ENCODE measurements at regions not wholly inside any gene's neighbourhood (a gene's known extent, or its start where the extent isn't known, plus 50 kb on each side); places are given as distances from the start of the nearest gene placed in this dataset.
A peak's percentile ranks its signal among the peaks of the same experiment; 100 is the strongest.

DNA sequence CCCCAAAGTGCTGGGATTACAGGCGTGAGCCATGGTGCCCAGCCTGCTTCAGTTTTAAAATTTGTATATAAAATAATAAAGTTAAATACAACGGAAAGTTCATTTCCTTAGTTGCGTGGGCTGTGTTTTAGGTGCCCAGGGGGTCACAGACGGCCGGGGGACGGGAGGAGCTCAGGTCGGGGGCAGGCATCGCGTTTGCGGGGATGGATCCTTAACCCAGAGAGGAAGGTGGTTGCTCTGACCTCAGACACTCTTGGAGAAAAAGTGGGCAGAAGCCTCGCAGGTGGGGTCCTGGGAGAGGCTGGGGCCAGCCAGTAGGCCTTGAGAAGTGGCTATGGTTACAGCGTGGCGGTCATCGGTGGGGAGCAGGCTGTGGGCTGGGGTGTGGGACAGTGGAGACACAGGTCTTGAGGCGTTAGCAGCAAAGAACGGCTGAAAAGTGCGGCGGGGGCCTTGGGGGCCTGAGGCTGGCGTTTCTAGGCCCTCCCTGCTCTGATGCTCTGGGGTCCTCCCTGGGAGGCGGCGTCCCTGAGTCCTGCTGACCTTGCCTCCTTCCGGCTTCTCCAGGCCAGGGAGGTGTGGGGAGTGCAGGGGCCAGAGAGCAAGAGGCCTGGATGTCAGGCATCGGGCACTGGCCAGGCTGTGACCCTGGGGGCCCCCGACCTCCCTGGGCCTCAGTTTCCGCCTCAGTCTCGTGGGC lies 54.4 kb downstream of the UNCX start:
- H3K36me3 ChIP-seq = no peaks in the 10 kb centered on the region
- H3K9ac ChIP-seq = no peak overlapping the region
- H3K27me3 ChIP-seq = peaks cover 29% of the 10 kb centered on the region
- H3K27ac ChIP-seq = no peak overlapping the region
- no peaks in the 10 kb centered on the region for H3K9me3 ChIP-seq
- H3K4me3 ChIP-seq = no peak overlapping the region
- no peak overlapping the region for H3K4me2 ChIP-seq
- H3K4me1 ChIP-seq = peaks cover 35% of the 10 kb centered on the region
- TF ChIP-seq Cebpa-rat (IDR thresholded peaks at IDR 0.05) = no peak
- H4K20me1 ChIP-seq = no peaks in the 10 kb centered on the region

DNA sequence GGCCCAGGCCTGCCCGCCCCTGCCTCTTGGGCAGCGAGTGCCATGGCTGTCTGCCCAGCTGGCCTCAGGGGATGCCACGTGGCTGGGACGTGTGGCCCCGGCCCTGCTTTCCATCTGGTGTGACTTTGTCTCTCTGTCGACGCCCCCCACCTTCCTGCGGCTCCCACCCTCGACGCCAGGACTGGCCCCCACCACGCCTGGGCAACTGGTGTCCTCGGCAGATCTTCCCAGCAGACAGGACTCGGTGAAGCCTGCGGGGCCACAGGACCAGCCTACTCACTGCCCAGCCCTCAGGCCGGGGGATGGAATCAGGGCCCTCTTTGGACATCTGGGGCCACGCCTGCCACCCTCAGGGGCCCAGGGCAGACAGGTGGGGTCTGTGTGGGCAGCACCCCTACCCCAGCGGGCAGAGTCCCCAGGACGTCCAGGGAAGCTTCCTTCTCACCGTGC lies 55.1 kb downstream of the UNCX start:
- H3K9ac ChIP-seq = no peak overlapping the region
- H3K4me3 ChIP-seq = no peak overlapping the region
- peaks cover 33% of the 10 kb centered on the region for H3K27me3 ChIP-seq
- H3K4me2 ChIP-seq = no peak overlapping the region
- peaks cover 42% of the 10 kb centered on the region for H3K4me1 ChIP-seq
- TF ChIP-seq Cebpa-rat (IDR thresholded peaks at IDR 0.05) = no peak
- no peak overlapping the region for H3K27ac ChIP-seq
- no peaks in the 10 kb centered on the region for H3K36me3 ChIP-seq
- H4K20me1 ChIP-seq = no peaks in the 10 kb centered on the region
- no peaks in the 10 kb centered on the region for H3K9me3 ChIP-seq

DNA sequence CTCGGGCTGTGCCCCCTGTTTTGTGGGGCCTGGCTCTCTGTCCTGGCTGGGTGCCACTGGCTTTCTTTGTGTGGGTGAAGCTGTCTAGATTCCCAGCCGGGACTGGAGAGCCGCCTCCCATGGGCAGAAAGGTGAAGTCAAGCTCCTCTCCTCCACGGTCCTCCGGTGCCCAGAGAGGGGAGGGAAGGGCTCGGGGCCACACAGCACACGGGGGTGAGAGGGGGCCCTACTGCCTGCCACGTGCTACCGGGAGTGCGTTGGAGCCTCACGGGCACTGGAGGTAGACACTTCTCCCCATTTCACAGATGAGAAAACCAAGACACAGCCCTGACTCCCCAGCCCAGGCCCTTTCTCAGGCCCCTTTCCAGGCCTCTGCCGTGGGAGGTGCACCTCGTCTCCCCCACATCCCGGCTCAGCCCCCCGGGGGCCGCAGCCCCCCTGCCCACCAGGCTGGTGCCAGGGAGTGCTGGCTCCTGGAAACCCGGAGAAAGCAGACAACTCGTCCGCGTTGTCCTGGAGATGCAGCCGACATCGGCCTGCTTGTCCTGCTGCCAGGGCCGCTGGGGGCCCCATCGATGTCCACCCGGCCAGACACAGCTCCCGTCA lies 55.8 kb downstream of the UNCX start:
- Histone ChIP-seq H3K4me2 (no peak overlapping the region), H3K27me3 (peaks cover 40% of the 10 kb centered on the region), H3K9me3 (no peaks in the 10 kb centered on the region), H3K36me3 (no peaks in the 10 kb centered on the region), H4K20me1 (no peaks in the 10 kb centered on the region), H3K9ac (no peak overlapping the region), H3K27ac (no peak overlapping the region), H3K4me3 (no peak overlapping the region), H3K4me1 (peaks cover 49% of the 10 kb centered on the region)
- TF ChIP-seq Cebpa-rat (IDR thresholded peaks at IDR 0.05) = no peak

DNA sequence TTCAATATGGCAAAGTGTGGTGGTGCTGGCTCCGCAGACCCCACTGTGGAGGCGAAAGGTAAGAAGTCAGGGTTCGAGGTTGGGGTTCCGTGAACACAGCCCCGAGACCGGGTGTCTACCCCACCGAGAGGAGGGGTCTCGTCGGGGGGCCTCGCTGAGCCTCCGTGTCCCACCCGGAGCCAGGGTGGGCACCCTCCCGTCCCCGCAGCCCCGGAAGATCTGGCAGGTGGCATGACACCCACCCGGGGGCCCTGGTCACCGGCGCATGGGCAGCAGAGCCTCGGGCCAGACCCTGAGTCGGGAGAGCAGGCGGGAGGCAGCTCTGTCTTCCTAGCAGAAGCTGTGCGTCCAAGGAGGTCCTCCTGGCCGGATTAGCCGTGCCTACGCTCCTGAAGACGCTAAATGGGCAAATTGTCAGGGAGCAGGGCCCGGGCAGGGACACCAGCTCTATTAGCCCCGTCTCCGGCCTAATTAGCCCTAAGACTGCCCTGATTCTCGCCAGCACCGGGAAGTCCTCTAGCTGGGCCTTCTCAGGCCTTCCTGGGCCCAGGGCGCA lies 56.4 kb downstream of the UNCX start:
- no peak for TF ChIP-seq Cebpa-rat (IDR thresholded peaks at IDR 0.05)
- Histone ChIP-seq H3K9me3 (no peaks in the 10 kb centered on the region), H3K27me3 (peaks cover 46% of the 10 kb centered on the region), H3K36me3 (no peaks in the 10 kb centered on the region), H3K27ac (no peak overlapping the region), H3K4me1 (peaks cover 51% of the 10 kb centered on the region), H4K20me1 (no peaks in the 10 kb centered on the region), H3K4me2 (peak overlapping the region; percentile 94; the same call in 1 of the 2 replicates), H3K4me3 (no peak overlapping the region), H3K9ac (no peak overlapping the region)

DNA sequence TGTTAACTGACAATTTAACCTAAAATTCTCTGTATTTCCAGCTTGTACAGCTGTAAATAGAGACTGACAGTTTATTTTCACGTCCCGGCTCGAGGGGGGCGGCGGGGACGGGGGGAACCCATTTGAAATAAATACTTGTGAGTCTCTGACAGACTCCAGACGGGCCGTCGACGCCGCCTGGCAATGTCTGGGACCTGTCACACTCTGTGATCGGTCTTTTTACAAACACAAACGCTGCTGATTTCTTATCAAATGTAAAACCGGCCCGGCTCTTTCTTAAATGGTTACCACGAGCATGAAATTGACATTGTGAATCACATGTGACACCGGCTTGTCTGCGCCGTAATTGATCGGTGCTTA lies 57.0 kb downstream of the UNCX start:
- Histone ChIP-seq H3K4me1 (peaks cover 49% of the 10 kb centered on the region), H4K20me1 (no peaks in the 10 kb centered on the region), H3K9ac (peak overlapping the region; percentile 50; the same call in 1 of the 2 replicates), H3K9me3 (no peaks in the 10 kb centered on the region), H3K4me3 (peak overlapping the region; percentile 62), H3K27ac (no peak overlapping the region), H3K27me3 (peaks cover 49% of the 10 kb centered on the region), H3K4me2 (peak overlapping the region; percentile 94), H3K36me3 (no peaks in the 10 kb centered on the region)
- no peak for TF ChIP-seq Cebpa-rat (IDR thresholded peaks at IDR 0.05)

DNA sequence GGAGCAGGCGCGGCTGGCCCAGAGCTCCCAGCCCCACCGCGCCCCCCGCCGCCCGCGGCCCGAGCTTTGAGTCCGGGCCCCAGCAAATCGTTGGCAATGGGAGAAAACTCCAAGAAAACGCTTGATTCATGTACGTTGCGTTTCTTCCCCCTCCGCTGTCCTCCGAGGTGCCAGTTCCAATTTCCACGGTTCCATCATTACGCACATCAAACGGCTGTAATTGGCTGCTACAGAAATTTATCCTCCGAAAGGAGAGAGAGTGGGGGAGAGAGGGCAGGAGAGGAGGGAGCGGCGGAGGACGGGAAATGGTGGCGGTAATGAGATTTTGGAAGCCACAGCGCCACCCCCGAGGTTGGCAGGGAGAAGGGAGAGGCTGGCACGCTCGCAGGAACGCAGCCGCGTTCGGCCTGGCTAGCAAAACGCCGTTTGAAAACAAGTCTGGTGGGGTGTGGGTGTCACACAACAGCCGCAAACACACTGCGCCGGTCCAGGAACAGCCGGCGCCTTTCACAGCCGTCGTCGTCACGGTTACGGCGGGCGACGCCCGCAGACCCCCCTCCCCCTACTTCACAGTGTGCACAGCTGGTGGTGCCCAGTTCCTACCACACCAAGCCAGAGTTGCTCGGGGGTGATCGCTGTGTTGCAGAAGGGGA lies 57.5 kb downstream of the UNCX start:
- Histone ChIP-seq H3K4me2 (peak overlapping the region; percentile 94), H3K27ac (no peak overlapping the region), H3K4me3 (peak overlapping the region; percentile 62), H3K9me3 (no peaks in the 10 kb centered on the region), H3K27me3 (peaks cover 49% of the 10 kb centered on the region), H3K4me1 (peaks cover 49% of the 10 kb centered on the region), H3K36me3 (no peaks in the 10 kb centered on the region), H4K20me1 (no peaks in the 10 kb centered on the region), H3K9ac (peak overlapping the region; percentile 50; the same call in 1 of the 2 replicates)
- TF ChIP-seq Cebpa-rat (IDR thresholded peaks at IDR 0.05) = no peak

DNA sequence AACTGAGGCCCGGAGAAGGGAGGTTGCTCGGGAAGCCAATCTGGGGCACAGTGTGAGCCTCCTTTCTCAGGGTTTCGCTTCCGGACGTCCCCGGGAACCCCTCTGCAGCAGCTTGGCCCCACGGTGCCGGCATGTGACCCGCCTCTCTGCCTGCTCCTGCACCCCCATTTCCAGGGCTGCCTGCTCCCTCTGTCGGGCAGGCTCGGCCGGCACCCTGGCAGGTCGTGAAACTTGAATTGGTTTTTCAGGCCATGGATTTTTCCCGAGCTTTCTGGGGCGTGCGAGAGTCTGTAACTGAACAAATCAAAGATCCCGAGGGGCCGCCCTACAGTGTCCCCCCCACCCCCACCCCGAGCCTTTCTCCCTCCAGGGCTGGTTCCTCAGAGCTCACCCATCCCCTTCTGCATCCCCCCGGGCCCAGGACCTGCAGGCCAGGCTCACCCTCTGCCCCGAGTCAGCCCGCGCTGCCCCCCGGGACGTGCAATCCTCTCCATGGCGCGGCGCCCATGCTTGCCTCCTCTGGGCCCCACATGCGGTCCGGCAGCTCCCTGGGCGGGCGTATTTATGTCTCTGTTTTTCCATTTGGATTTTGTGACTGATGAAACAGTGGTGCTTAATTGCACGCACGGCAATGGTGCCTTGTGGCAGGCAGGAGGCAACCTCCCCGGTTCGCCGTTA lies 58.1 kb downstream of the UNCX start:
- Histone ChIP-seq H3K4me1 (peaks cover 51% of the 10 kb centered on the region), H3K4me3 (peak overlapping the region; percentile 62), H3K9me3 (no peaks in the 10 kb centered on the region), H3K4me2 (peak overlapping the region; percentile 94), H3K27me3 (peaks cover 49% of the 10 kb centered on the region), H3K27ac (no peak overlapping the region), H3K9ac (peak overlapping the region; percentile 50; the same call in 1 of the 2 replicates), H3K36me3 (no peaks in the 10 kb centered on the region), H4K20me1 (no peaks in the 10 kb centered on the region)
- TF ChIP-seq Cebpa-rat (IDR thresholded peaks at IDR 0.05) = no peak

DNA sequence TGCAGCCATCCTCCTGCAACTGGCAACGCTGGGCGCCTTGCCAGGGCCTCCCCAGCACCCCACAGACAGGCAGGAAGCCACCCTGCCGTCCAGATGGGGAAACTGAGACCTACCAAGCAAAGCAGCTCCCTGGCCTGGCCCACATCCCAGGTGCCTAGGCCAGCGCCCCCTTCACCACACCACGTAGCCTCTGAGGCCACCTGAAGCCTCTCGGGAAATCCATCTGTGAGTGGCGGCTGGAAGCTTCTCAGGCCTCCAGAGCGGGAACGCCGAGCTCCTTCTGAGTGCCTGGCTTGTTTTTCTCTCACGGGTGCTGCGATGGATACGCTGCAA lies 58.7 kb downstream of the UNCX start:
- H3K4me2 ChIP-seq = peak overlapping the region; percentile 94
- H3K27ac ChIP-seq = no peak overlapping the region
- H3K9me3 ChIP-seq = no peaks in the 10 kb centered on the region
- no peak overlapping the region for H3K9ac ChIP-seq
- peaks cover 49% of the 10 kb centered on the region for H3K27me3 ChIP-seq
- no peaks in the 10 kb centered on the region for H3K36me3 ChIP-seq
- TF ChIP-seq Cebpa-rat (IDR thresholded peaks at IDR 0.05) = no peak
- H3K4me1 ChIP-seq = peaks cover 56% of the 10 kb centered on the region
- no peak overlapping the region for H3K4me3 ChIP-seq
- no peaks in the 10 kb centered on the region for H4K20me1 ChIP-seq

DNA sequence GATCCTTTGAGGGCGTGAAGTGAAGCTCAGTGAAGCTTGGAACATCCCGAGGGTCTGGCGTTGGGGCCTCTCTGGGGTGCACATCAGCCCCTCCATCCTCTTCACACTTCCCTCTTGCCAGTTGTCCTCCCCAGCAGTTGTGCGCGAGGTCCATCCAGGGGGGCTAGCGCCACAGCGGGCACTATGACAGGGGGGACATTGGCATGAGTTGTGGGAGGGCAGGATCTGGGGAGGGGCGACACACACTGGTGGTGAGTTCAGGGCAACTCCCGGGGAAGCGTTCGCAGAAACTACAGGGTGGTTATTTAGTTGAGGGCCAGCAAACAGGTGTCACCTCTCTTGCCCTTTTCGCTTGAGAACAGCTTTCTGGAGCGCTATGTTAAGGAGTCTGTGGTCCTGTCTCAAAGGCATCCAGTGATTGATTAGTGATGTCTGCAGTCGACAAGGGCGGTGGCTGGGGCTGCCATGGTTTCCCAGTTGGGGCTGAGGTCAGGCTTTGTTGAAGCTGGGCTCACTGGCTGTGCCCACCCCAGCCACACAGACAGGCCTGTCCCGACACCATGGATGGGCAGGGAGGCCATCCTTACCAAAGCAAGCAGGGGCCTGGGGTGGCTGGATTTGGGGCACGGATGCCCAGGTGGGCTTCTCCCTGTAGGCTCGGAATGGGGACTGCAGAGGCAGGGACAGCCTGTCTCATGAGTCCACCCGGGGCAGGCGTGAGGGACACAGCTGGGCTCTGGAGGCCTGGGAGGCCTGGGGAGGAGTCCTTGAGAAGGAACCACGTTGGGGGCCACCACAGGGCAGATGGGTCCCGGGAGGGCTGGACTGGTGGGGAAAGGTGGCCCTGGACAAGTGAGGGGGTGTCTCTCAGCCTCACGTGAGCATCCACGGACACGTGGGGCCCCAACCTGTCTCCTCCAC lies 59.4 kb downstream of the UNCX start:
- peaks cover 56% of the 10 kb centered on the region for H3K27me3 ChIP-seq
- H3K9ac ChIP-seq = no peak overlapping the region

More for the DNA sequence above, 59.4 kb downstream of the UNCX start:
- Histone ChIP-seq H3K36me3 (no peaks in the 10 kb centered on the region), H3K9me3 (no peaks in the 10 kb centered on the region), H4K20me1 (no peaks in the 10 kb centered on the region), H3K4me3 (no peak overlapping the region), H3K4me2 (peak overlapping the region; percentile 64), H3K4me1 (peaks cover 64% of the 10 kb centered on the region), H3K27ac (no peak overlapping the region)
- no peak for TF ChIP-seq Cebpa-rat (IDR thresholded peaks at IDR 0.05)
